Natural killer cell treated with Interleukin-12 subunit alpha and Interleukin-12 subunit beta and Interleukin-15 and Interleukin-18, amount 100 ng/mL, for 72 hours (primary cell): ENCODE measurements at regions not wholly inside any gene's neighbourhood (a gene's known extent, or its start where the extent isn't known, plus 50 kb on each side); places are given as distances from the start of the nearest gene placed in this dataset.

ENCODE experiments used
- ATAC-seq, 2 donors: fragments of 150-1000 bp; cut with Tn5 transposase in 1 of 2; sonication (Bioruptor Pico), chemical (Tn5 transposase) in 1 of 2; 2 replicates each; pipeline ENCODE4 v1.10.0; 2021
- DNase-seq: peaks from one replicate; pipeline ENCODE4 v3.0.0; 2022; ENCODE audit warnings: low spot score
- H3K27ac Mint-ChIP-seq, 2 donors: 1 replicate in 1 of 2; 2 replicates in 1 of 2; pipeline ENCODE4 v1.8.0; 2022; ENCODE audit warnings: mixed read lengths in 2 of 2, mild to moderate bottlenecking in 1 of 2, moderate library complexity in 1 of 2
- H3K27me3 Mint-ChIP-seq, 2 donors: 1 replicate in 1 of 2; 2 replicates in 1 of 2; pipeline ENCODE4 v1.8.0; 2022; ENCODE audit warnings: mixed read lengths in 2 of 2
- H3K36me3 Mint-ChIP-seq: one replicate; pipeline ENCODE4 v1.8.0; 2022; ENCODE audit warnings: mixed read lengths
- H3K4me1 Mint-ChIP-seq, 2 donors: 1 replicate in 1 of 2; 2 replicates in 1 of 2; pipeline ENCODE4 v1.8.0; 2022; ENCODE audit warnings: low read depth in 2 of 2, mixed read lengths in 2 of 2, mild to moderate bottlenecking in 1 of 2
- H3K4me3 Mint-ChIP-seq: one replicate; pipeline ENCODE4 v1.8.0; 2022; ENCODE audit warnings: mixed read lengths
- H3K9me3 Mint-ChIP-seq: 2 replicates; pipeline ENCODE4 v1.8.0; 2022; ENCODE audit warnings: mixed read lengths

- ATAC-seq (no peak), DNase-seq (no peak)
- H3K4me1 Mint-ChIP-seq, result no peaks in the 10 kb centered on the region
- H3K36me3 Mint-ChIP-seq, result no peaks in the 10 kb centered on the region
- H3K4me3 Mint-ChIP-seq, result no peak overlapping the region
- peaks cover 5% of the 10 kb centered on the region for H3K9me3 Mint-ChIP-seq
- H3K27me3 Mint-ChIP-seq, result peaks cover 7 to 21% of the 10 kb centered on the region in 2 donors
- H3K27ac Mint-ChIP-seq, result no peak overlapping the region
Measured at GRCh38 chr9:1723522-1724015, 291.6 kb upstream of the SMARCA2 start.

GRCh38 chr9:1726993-1727759, 288.0 kb upstream of the SMARCA2 start:
- Mint-ChIP-seq H3K4me1 (no peaks in the 10 kb centered on the region), H3K36me3 (no peaks in the 10 kb centered on the region), H3K27me3 (peaks cover 10 to 16% of the 10 kb centered on the region in 2 donors), H3K4me3 (no peak overlapping the region), H3K27ac (no peak overlapping the region), H3K9me3 (no peaks in the 10 kb centered on the region)
- ATAC-seq, result no peak
- DNase-seq, result no peak

- H3K4me3 Mint-ChIP-seq, result no peak overlapping the region
- DNase-seq (no peak), ATAC-seq (no peak)
- no peaks in the 10 kb centered on the region for H3K4me1 Mint-ChIP-seq
- peaks cover 10 to 23% of the 10 kb centered on the region in 2 donors for H3K27me3 Mint-ChIP-seq
- no peaks in the 10 kb centered on the region for H3K9me3 Mint-ChIP-seq
- H3K36me3 Mint-ChIP-seq, result no peaks in the 10 kb centered on the region
- H3K27ac Mint-ChIP-seq, result no peak overlapping the region
Measured at GRCh38 chr9:1729631-1730030, 285.5 kb upstream of the SMARCA2 start.

GRCh38 chr9:1732670-1733069, 282.5 kb upstream of the SMARCA2 start:
- H3K27ac Mint-ChIP-seq, result no peak overlapping the region

GRCh38 chr9:1738511-1739100, 276.5 kb upstream of the SMARCA2 start:
- no peak overlapping the region for H3K27ac Mint-ChIP-seq
- no peak overlapping the region for H3K4me3 Mint-ChIP-seq
- no peaks in the 10 kb centered on the region for H3K9me3 Mint-ChIP-seq
- DNase-seq (no peak), ATAC-seq (no peak)
- H3K27me3 Mint-ChIP-seq, result no peaks in the 10 kb centered on the region
- H3K4me1 Mint-ChIP-seq, result no peaks in the 10 kb centered on the region
- no peaks in the 10 kb centered on the region for H3K36me3 Mint-ChIP-seq

More at GRCh38 chr9:1732670-1733069, 282.5 kb upstream of the SMARCA2 start:
- no peak for ATAC-seq
- DNase-seq, result no peak
- no peaks in the 10 kb centered on the region for H3K4me1 Mint-ChIP-seq
- no peaks in the 10 kb centered on the region for H3K36me3 Mint-ChIP-seq
- H3K4me3 Mint-ChIP-seq, result no peak overlapping the region
- peaks cover 10 to 23% of the 10 kb centered on the region in 2 donors for H3K27me3 Mint-ChIP-seq
- no peaks in the 10 kb centered on the region for H3K9me3 Mint-ChIP-seq

GRCh38 chr9:1743121-1743960, 271.8 kb upstream of the SMARCA2 start:
- H3K4me3 Mint-ChIP-seq, result no peak overlapping the region
- H3K9me3 Mint-ChIP-seq, result no peaks in the 10 kb centered on the region
- H3K4me1 Mint-ChIP-seq, result no peaks in the 10 kb centered on the region
- ATAC-seq (no peak), DNase-seq (no peak)
- H3K36me3 Mint-ChIP-seq, result no peaks in the 10 kb centered on the region
- no peak overlapping the region for H3K27ac Mint-ChIP-seq
- peaks cover 2 to 10% of the 10 kb centered on the region in 2 donors for H3K27me3 Mint-ChIP-seq

- Mint-ChIP-seq H3K36me3 (peaks cover 6% of the 10 kb centered on the region), H3K4me3 (no peak overlapping the region), H3K4me1 (no peaks in the 10 kb centered on the region), H3K9me3 (peaks cover 3% of the 10 kb centered on the region), H3K27me3 (peaks cover 2 to 16% of the 10 kb centered on the region in 2 donors), H3K27ac (no peak overlapping the region)
- DNase-seq, result no peak
- ATAC-seq, result no peak
Measured at GRCh38 chr9:1745980-1746379, 269.2 kb upstream of the SMARCA2 start.

GRCh38 chr9:1747417-1747967, 267.7 kb upstream of the SMARCA2 start:
- Mint-ChIP-seq H3K27ac (no peak overlapping the region), H3K4me1 (no peaks in the 10 kb centered on the region), H3K27me3 (peaks cover 2 to 17% of the 10 kb centered on the region in 2 donors), H3K4me3 (no peak overlapping the region), H3K9me3 (peaks cover 9% of the 10 kb centered on the region), H3K36me3 (peaks cover 10% of the 10 kb centered on the region)
- ATAC-seq, result no peak
- DNase-seq, result no peak

- H3K4me1 Mint-ChIP-seq, result no peaks in the 10 kb centered on the region
Measured at GRCh38 chr9:1748407-1748806, 266.7 kb upstream of the SMARCA2 start.

GRCh38 chr9:1757186-1757585, 258.0 kb upstream of the SMARCA2 start:
- no peak overlapping the region for H3K27ac Mint-ChIP-seq
- ATAC-seq, result no peak
- no peak overlapping the region for H3K4me3 Mint-ChIP-seq
- H3K4me1 Mint-ChIP-seq, result no peaks in the 10 kb centered on the region
- H3K27me3 Mint-ChIP-seq, result no peaks in the 10 kb centered on the region
- no peak for DNase-seq
- peaks cover 19% of the 10 kb centered on the region for H3K9me3 Mint-ChIP-seq
- peaks cover 6% of the 10 kb centered on the region for H3K36me3 Mint-ChIP-seq

More at GRCh38 chr9:1748407-1748806, 266.7 kb upstream of the SMARCA2 start:
- Mint-ChIP-seq H3K27ac (no peak overlapping the region), H3K36me3 (peaks cover 13% of the 10 kb centered on the region), H3K27me3 (peaks cover 2 to 17% of the 10 kb centered on the region in 2 donors), H3K4me3 (no peak overlapping the region), H3K9me3 (peaks cover 13% of the 10 kb centered on the region)
- no peak for ATAC-seq
- no peak for DNase-seq

- no peak for DNase-seq
- H3K27ac Mint-ChIP-seq, result no peak overlapping the region
- no peak for ATAC-seq
- H3K4me1 Mint-ChIP-seq, result no peaks in the 10 kb centered on the region
- no peaks in the 10 kb centered on the region for H3K36me3 Mint-ChIP-seq
- no peaks in the 10 kb centered on the region for H3K27me3 Mint-ChIP-seq
- no peak overlapping the region for H3K4me3 Mint-ChIP-seq
- H3K9me3 Mint-ChIP-seq, result peaks cover 10% of the 10 kb centered on the region
Measured at GRCh38 chr9:1759009-1759408, 256.1 kb upstream of the SMARCA2 start.

GRCh38 chr9:1759771-1760300, 255.3 kb upstream of the SMARCA2 start:
- no peak overlapping the region for H3K4me3 Mint-ChIP-seq
- ATAC-seq (no peak), DNase-seq (no peak)
- no peak overlapping the region for H3K27ac Mint-ChIP-seq
- H3K4me1 Mint-ChIP-seq, result no peaks in the 10 kb centered on the region
- no peaks in the 10 kb centered on the region for H3K27me3 Mint-ChIP-seq
- no peaks in the 10 kb centered on the region for H3K36me3 Mint-ChIP-seq
- peaks cover 10% of the 10 kb centered on the region for H3K9me3 Mint-ChIP-seq

GRCh38 chr9:1761807-1762206, 253.3 kb upstream of the SMARCA2 start:
- no peak for ATAC-seq
- Mint-ChIP-seq H3K36me3 (no peaks in the 10 kb centered on the region), H3K9me3 (peaks cover 5% of the 10 kb centered on the region), H3K27me3 (peaks cover 0 to 4% of the 10 kb centered on the region in 2 donors), H3K27ac (no peak overlapping the region), H3K4me1 (no peaks in the 10 kb centered on the region), H3K4me3 (no peak overlapping the region)
- no peak for DNase-seq
